Common myeloid progenitor, CD34-positive (primary cell): ENCODE measurements at regions not wholly inside any gene's neighbourhood (a gene's known extent, or its start where the extent isn't known, plus 50 kb on each side); places are given as distances from the start of the nearest gene placed in this dataset.

Experiments used
- CTCF ChIA-PET: fragments of 350-600 bp; sonication (Branson Sonifier 250); formaldehyde crosslinking; loops from one replicate; lab custom pipeline; 2021; ENCODE audit warnings: antibody characterized with exemption; lab: Charles Lee
- POLR2A ChIA-PET: fragments of 350-600 bp; sonication (Branson Sonifier 250); formaldehyde crosslinking; loops from one replicate; lab custom pipeline; 2021; ENCODE audit warnings: antibody characterized with exemption; lab: Charles Lee
- DNase-seq, 3 donors: peaks; one replicate each; pipeline versions ENCODE4 v3.0.0 to v3.0.0-alpha.2; 2013
- H3K27ac ChIP-seq, 2 experiments: 1 replicate in 1 of 2; 2 replicates in 1 of 2; pipeline ENCODE4 v1.7.0; 2013; ENCODE audit warnings: inconsistent platforms in 2 of 2, low read length in 2 of 2, mild to moderate bottlenecking in 2 of 2, low read depth in 1 of 2, moderate library complexity in 1 of 2; ENCODE audit not compliant: severe bottlenecking in 2 of 2, insufficient read depth in 1 of 2, poor library complexity in 1 of 2
- H3K27me3 ChIP-seq, 5 experiments: replicated peaks in 2 of 5; 1 replicate in 3 of 5; 2 replicates in 2 of 5; pipeline versions ENCODE4 v1.6.1 to v1.7.0; 2013; ENCODE audit warnings: low read length in 4 of 5, mild to moderate bottlenecking in 2 of 5, moderate library complexity in 2 of 5, inconsistent platforms in 1 of 5; ENCODE audit not compliant: insufficient read depth in 5 of 5, control insufficient read depth in 4 of 5
- H3K36me3 ChIP-seq, 4 experiments: 1 replicate in 2 of 4; 2 replicates in 2 of 4; pipeline versions ENCODE4 v1.6.1 to v1.7.0; 2013; ENCODE audit warnings: low read length in 3 of 4, control low read depth in 1 of 4, mild to moderate bottlenecking in 1 of 4; ENCODE audit not compliant: control insufficient read depth in 4 of 4, insufficient read depth in 4 of 4
- H3K4me1 ChIP-seq, 4 experiments: 1 replicate in 3 of 4; 2 replicates in 1 of 4; pipeline versions ENCODE4 v1.6.1 to v1.7.1; 2013; ENCODE audit warnings: low read length in 3 of 4, mild to moderate bottlenecking in 3 of 4, control low read depth in 1 of 4, inconsistent platforms in 1 of 4, moderate library complexity in 1 of 4; ENCODE audit not compliant: control insufficient read depth in 4 of 4, insufficient read depth in 4 of 4; ENCODE audit errors: control extremely low read depth in 1 of 4
- H3K4me3 ChIP-seq, 7 experiments: 1 replicate in 4 of 7; 2 replicates in 3 of 7; pipeline versions ENCODE4 v1.5.1 to v1.7.0; 2013; ENCODE audit warnings: mild to moderate bottlenecking in 7 of 7, low read length in 6 of 7, moderate library complexity in 6 of 7, inconsistent platforms in 2 of 7, low read depth in 2 of 7, control low read depth in 1 of 7; ENCODE audit not compliant: insufficient read depth in 4 of 7, control insufficient read depth in 1 of 7; ENCODE audit errors: extremely low read depth in 1 of 7
- H3K9me3 ChIP-seq, 5 experiments: 1 replicate in 4 of 5; 2 replicates in 1 of 5; pipeline versions ENCODE4 v1.6.1 to v1.7.1; 2013; ENCODE audit warnings: low read length in 4 of 5, mild to moderate bottlenecking in 2 of 5, inconsistent platforms in 1 of 5, low read depth in 1 of 5, moderate library complexity in 1 of 5; ENCODE audit not compliant: control insufficient read depth in 4 of 5, insufficient read depth in 2 of 5; ENCODE audit errors: control extremely low read depth in 1 of 5
- WGBS: methylation state at CpG from one replicate; pipeline ENCODE4 v1.1.5; 2013; ENCODE audit not compliant: insufficient coverage; 5-methylcytosine and 5-hydroxymethylcytosine counted together

DNA sequence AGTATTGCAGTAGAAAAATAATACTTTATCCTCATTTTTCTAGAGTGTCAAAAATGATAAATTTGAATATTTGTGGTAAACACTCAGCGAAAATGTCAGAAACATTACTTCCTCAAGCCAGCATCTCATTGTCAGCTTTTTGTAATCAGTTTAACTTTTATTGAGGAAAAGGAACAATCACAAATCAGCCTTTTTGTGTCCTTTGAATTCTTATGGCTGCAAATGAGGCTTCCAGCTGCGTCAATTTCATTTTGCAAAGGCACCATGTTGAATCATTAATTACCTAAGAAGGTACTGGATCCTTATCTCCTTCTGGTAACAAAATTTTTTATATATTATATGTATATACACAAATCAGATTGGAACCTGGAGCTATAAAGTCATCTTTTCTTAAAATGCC, 442.6 kb upstream of the CPEB2 start:
- H3K9me3 ChIP-seq: no peaks in the 10 kb centered on the region
- DNase-seq: no peak
- H3K27ac ChIP-seq: no peak overlapping the region
- WGBS: no CpG with 5 or more reads among the region's 2 CpGs
- no peak overlapping the region for H3K4me3 ChIP-seq
- ChIA-PET POLR2A (no interaction called here), CTCF (no interaction called here)
- no peaks in the 10 kb centered on the region for H3K27me3 ChIP-seq
- no peaks in the 10 kb centered on the region for H3K4me1 ChIP-seq
- H3K36me3 ChIP-seq: no peaks in the 10 kb centered on the region

DNA sequence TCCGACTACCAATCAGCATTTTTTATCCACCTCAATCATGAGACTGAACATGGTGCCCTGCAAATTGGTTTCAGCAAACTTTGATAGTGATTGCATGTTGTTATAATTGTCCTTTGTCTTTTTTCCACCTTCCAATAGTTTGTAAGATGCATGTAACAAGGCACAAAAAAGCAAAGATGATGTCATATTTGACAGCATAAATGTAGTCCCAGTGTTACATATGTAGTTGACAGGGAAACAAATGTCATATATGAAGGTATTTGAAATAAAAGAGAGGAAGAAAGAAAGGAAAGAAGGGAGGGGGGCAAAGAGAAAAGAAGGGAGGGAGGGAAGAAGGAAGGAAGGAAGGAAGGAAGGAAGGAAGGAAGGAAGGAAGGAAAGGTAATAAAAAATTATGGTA, 441.7 kb upstream of the CPEB2 start:
- H3K4me3 ChIP-seq: no peak overlapping the region
- H3K4me1 ChIP-seq: no peaks in the 10 kb centered on the region
- no CpG with 5 or more reads among the region's 1 CpG for WGBS
- H3K36me3 ChIP-seq: no peaks in the 10 kb centered on the region
- ChIA-PET CTCF (no interaction called here), POLR2A (no interaction called here)
- no peak overlapping the region for H3K27ac ChIP-seq
- DNase-seq: no peak
- peaks cover 0 to 2% (median 0%) of the 10 kb centered on the region in 5 experiments for H3K9me3 ChIP-seq
- no peaks in the 10 kb centered on the region for H3K27me3 ChIP-seq

DNA sequence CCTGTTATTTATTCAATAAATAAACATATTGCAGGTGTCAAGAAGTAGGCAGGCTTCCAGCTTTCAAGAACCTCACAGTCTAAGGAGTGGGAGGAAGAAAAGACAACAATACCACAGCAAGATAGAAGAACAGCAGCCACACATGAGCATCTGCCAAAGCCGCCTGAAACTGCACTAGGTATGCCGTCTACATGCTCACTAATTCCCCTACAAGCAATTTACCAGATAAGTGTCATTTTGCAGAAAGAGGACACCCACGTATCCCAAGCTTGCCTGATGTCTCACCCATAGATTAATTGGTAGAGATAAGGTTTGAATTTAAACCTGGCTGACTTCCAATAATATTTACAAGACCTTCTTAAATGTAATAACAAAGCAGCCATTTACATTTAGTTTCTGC, 439.4 kb upstream of the CPEB2 start:
- ChIA-PET CTCF (no interaction called here), POLR2A (no interaction called here)
- Histone ChIP-seq H3K27me3 (no peaks in the 10 kb centered on the region), H3K4me3 (no peak overlapping the region), H3K27ac (no peak overlapping the region), H3K36me3 (no peaks in the 10 kb centered on the region), H3K9me3 (peaks cover 0 to 2% (median 0%) of the 10 kb centered on the region in 5 experiments), H3K4me1 (no peaks in the 10 kb centered on the region)
- DNase-seq: no peak
- WGBS: no CpG with 5 or more reads among the region's 3 CpGs

DNA sequence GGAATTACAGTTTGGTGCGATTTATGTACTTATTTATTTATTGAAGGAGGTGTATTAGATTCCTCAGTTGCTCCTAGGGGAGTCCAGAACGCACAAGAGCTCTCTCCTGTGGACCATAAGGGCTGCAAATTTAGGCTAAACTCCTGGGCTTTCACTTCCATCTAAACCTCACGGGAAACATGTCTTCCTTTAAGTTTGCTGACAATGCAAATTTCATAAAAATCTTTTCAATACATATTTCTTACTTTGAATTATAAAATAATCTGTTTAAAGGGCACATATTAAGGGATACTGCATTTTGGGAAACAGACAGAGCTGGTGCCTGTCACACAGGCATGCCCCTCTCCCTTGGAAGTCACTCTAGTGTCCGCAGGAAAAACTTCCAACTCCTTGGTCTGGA, 438.0 kb upstream of the CPEB2 start:
- ChIA-PET POLR2A (no interaction called here), CTCF (no interaction called here)
- Histone ChIP-seq H3K4me3 (no peak overlapping the region), H3K4me1 (no peaks in the 10 kb centered on the region), H3K27ac (no peak overlapping the region), H3K27me3 (no peaks in the 10 kb centered on the region), H3K9me3 (peaks cover 0 to 2% (median 0%) of the 10 kb centered on the region in 5 experiments), H3K36me3 (no peaks in the 10 kb centered on the region)
- no peak for DNase-seq
- 94% methylated on average over 3 of the region's 4 CpGs for WGBS

DNA sequence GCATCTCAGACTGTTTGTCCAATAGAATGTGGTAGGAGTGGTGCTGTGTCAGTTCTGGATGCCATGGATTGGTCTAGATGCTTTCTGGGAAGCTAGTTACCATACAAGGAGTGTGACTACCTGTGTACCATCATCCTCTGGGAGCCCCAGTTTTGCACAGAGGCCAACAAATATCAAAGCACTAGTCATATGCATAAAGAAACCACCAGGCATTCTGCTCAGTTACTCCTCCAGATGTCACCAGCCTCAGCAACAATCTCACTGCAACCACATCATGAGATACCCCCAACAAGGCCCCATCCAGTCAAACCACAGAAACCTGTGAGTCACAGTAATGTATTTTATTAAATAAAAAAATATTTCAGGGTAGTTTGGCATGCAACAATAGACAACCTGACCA, 435.8 kb upstream of the CPEB2 start:
- H3K9me3 ChIP-seq: peaks cover 0 to 2% (median 0%) of the 10 kb centered on the region in 5 experiments
- H3K36me3 ChIP-seq: no peaks in the 10 kb centered on the region
- H3K4me1 ChIP-seq: no peaks in the 10 kb centered on the region
- peak in 2 of 3 donors; percentile 42 to 46 for DNase-seq
- no peak overlapping the region for H3K4me3 ChIP-seq
- no peaks in the 10 kb centered on the region for H3K27me3 ChIP-seq
- ChIA-PET POLR2A (no interaction called here), CTCF (no interaction called here)
- H3K27ac ChIP-seq: no peak overlapping the region

DNA sequence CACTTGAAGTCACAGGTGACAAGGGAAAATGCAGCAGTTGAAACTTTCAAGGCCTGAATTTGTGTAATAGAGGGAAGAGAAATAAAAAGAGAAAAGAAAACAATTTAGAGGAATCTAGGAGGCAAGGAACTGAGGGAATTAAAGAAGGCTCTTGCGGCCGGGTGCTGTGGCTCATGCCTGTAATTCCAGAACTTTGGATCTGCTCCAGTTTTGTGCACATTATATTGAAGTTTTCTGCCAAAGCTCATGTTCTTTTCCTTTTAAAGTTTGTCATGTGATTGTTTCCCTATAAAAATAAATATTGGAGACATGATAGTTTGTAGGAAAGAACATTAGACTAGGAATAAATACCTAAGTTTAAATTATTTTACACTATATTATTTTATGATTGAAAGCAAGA, 433.9 kb upstream of the CPEB2 start:
- Histone ChIP-seq H3K27me3 (no peaks in the 10 kb centered on the region), H3K4me1 (no peaks in the 10 kb centered on the region), H3K36me3 (no peaks in the 10 kb centered on the region), H3K4me3 (no peak overlapping the region), H3K9me3 (peaks cover 0 to 2% (median 0%) of the 10 kb centered on the region in 5 experiments), H3K27ac (no peak overlapping the region)
- ChIA-PET POLR2A (no interaction called here), CTCF (no interaction called here)
- no peak for DNase-seq
- WGBS: 64% methylated on average over 2 of the region's 2 CpGs

DNA sequence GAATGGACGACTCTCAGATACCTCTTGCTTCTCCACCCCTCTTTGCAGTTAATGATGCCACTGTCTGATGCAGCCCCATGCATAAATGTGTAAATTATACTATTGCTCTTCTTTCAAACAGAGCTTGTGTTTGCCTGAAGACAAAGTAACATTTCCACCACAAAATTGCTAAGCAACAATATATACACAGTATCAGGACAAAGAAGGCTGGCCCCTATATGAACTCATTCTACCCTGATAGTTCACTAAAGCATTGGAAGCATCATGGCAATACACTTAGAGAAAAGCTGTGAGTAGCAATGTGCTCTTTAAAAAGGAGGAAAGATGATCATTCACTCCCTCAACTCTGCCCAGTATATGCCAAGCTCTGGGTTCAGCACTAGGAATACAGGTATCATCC, 427.0 kb upstream of the CPEB2 start:
- H3K27me3 ChIP-seq: no peaks in the 10 kb centered on the region

More for the DNA sequence above, 427.0 kb upstream of the CPEB2 start:
- POLR2A ChIA-PET: no interaction called here
- 100% methylated on average over 1 of the region's 1 CpG for WGBS
- Histone ChIP-seq H3K27ac (no peak overlapping the region), H3K36me3 (no peaks in the 10 kb centered on the region), H3K9me3 (no peaks in the 10 kb centered on the region), H3K4me1 (no peaks in the 10 kb centered on the region), H3K4me3 (no peak overlapping the region)
- no peak for DNase-seq
- CTCF ChIA-PET: no interaction called here
